HG03469 (cell line): ENCODE measurements at regions not wholly inside any gene's neighbourhood (a gene's known extent, or its start where the extent isn't known, plus 50 kb on each side); places are given as distances from the start of the nearest gene placed in this dataset.

ENCODE experiments used
- ATAC-seq: cut with Tn5 transposase; IDR thresholded peaks from one replicate; pipeline ENCODE4 v1.9.1; 2021; ENCODE audit warnings: mild to moderate bottlenecking, moderate library complexity, moderate number of reproducible peaks; ENCODE audit not compliant: unreplicated experiment

- ATAC-seq = no peak
Observed at GRCh38 chr13:63696055-63696454, 2280.4 kb upstream of the PCDH20 start.

DNA sequence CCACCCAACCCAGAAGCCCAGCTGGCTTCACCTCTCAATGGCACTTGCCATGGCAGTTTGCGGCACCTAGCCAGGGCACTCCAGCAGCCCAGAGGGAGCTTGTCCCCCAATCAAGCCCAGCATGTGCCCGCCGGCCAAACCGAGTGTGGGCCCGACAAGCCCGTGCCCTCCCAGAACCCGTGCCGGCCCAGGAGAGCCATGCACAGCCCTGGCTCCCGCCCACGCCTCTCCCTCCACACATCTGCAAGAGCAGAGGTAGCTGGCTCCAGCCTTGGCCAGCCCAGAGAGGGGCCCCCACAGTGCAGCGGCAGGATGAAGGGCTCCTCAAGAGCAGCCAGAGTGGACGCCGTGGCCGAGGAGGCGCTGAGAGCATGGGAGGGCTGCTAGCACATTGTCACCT is 2278.0 kb upstream of the PCDH20 start:
- no peak for ATAC-seq

- ATAC-seq = no peak
Observed at GRCh38 chr13:63691474-63691873, 2275.8 kb upstream of the PCDH20 start.

DNA sequence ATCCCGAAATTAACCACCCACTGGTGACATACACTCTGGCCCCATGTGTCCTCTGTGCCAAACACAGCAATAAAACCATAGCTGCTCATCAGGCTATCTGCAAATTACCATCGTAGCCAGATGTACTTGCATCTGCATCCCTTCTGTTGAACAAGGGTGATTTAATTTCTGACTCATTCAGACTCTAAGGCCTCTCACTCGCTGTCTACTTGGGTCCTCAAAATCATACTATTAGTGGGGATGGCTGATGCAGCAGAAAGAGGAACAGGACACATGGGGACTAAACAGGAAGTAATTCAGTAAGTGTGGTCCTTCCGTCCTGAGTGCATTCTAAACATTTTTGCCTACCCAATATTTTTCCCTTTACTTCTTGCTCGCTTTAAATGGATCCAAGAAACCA is 2275.0 kb upstream of the PCDH20 start:
- no peak for ATAC-seq

DNA sequence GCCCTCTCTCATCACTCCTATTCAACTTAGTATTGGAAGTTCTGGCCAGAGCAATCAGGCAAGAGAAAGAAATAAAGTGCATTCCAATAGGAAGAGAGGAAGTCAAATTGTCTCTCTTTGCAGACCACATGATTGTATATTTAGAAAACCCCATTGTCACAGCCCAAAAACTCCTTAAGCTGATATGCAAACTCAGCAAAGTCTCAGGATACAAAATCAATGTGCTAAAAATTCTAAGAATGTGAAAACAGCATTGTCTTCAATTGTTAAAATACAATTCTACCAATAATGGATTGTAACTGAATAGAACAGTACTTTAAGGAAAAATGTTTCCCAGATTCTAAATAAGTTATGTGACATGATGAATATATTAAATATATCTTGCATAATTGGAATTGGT is 2269.2 kb upstream of the PCDH20 start:
- ATAC-seq = no peak

GRCh38 chr13:63680704-63681103 is 2265.1 kb upstream of the PCDH20 start:
- no peak for ATAC-seq

DNA sequence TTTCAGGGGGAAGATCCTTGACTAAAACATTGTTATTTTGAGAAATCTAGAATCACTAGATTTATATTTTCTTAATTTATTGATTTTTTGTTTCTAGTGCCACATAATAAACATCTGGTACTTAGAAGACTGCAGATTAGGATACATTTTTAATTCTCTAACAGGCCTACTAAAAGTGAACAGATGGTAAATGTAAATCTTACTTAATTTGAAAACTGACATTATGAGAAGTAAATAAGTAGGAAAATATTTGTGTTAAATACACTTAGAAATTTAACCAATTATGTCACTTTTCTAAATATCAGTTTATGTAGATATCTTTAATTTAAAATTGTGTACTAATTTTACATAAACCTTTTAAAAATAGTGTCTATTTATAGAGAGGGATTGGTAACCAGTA is 2255.6 kb upstream of the PCDH20 start:
- no peak for ATAC-seq

- ATAC-seq = no peak
Observed at GRCh38 chr13:63651394-63651793, 2235.7 kb upstream of the PCDH20 start.

- ATAC-seq = no peak
Observed at GRCh38 chr13:63643543-63643942, 2227.9 kb upstream of the PCDH20 start.

- ATAC-seq = peak; percentile 46
Observed at GRCh38 chr13:63636316-63636993, 2220.8 kb upstream of the PCDH20 start.

DNA sequence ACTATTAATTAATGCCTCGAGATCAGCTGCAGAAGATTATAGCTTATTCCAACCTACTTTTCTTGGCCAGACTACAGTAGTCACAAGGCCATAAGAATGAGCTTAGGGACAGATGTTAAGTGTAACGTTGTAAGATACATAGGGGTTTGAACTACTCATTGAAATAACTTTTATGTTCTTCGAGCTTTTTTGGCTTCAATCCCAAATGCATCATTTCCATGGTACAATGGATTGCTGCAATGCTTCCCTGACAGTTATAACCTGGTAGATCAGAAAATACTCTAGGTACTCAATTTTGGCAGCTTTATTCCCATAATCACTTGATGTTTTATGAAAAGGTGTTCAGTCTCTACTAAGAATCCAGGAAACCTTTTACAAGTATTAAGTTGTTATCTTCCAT is 2216.7 kb upstream of the PCDH20 start:
- no peak for ATAC-seq

- no peak for ATAC-seq
Observed at GRCh38 chr13:63631006-63631405, 2215.4 kb upstream of the PCDH20 start.

DNA sequence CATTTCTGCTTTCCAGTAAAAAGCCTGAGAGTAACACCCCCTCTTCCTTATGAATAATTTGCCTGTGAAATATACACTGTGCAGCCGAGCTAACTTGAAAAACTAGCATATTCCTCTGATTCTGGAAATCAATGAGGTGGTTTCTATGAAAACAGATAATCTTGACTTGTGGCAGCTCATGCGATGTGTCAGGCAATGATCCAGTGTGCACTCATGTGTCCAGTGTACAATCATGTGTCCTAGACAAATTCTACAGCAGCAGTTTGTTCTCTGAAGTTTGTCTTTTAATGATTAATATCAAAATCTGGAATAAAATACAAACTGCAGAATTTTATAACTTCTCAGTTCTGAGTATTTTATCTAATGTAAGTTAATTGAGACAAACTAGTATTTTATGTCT is 2213.9 kb upstream of the PCDH20 start:
- ATAC-seq = no peak

GRCh38 chr13:63628310-63628709 is 2212.7 kb upstream of the PCDH20 start:
- no peak for ATAC-seq

- ATAC-seq = no peak
Observed at GRCh38 chr13:63625869-63626268, 2210.2 kb upstream of the PCDH20 start.

GRCh38 chr13:63614874-63615612 is 2199.4 kb upstream of the PCDH20 start:
- ATAC-seq = no peak

GRCh38 chr13:63607153-63607552 is 2191.5 kb upstream of the PCDH20 start:
- no peak for ATAC-seq

- no peak for ATAC-seq
Observed at GRCh38 chr13:63605962-63606361, 2190.3 kb upstream of the PCDH20 start.

- no peak for ATAC-seq
Observed at GRCh38 chr13:63605403-63605802, 2189.8 kb upstream of the PCDH20 start.

- no peak for ATAC-seq
Observed at GRCh38 chr13:63595811-63596210, 2180.2 kb upstream of the PCDH20 start.

DNA sequence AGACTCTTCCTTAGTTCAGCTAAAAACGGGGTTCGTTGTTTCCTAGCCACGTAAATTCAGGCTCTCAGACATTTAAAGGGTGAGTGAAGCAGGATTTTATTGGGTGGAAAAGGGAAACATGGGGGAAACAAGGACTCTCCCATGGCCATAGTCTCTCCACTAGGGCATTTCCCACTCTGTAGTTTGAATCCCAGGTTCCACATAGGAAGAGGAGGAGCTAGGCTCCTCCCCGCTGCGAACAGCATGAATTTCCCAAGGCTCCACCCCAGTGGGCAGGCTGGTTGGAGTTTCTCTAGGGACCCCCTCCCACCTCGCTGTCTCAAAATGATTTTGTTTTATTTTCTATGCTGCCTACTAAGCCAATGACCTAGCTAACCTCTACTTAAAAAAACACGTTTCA is 2170.8 kb upstream of the PCDH20 start:
- no peak for ATAC-seq

DNA sequence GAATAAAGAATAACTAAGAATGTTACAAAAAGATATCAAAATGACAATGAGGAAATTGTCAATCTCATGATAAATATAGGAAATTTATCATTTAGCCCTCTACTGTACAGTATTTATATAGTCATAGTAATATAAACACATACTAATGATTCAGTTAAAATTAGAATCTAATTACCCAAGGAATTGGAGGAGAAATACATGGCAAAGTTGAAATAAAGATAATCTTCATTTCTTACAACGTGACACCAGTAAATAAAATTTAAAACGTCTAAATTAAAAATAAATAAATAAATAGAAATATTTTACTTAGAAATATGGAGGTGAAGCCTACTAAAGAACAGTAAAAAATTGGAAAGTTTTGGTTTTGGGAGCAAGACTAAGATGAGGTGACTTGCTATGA is 2163.1 kb upstream of the PCDH20 start:
- no peak for ATAC-seq

GRCh38 chr13:63567031-63567430 is 2151.4 kb upstream of the PCDH20 start:
- ATAC-seq = no peak
